ENCODE measurements at regions not wholly inside any gene's neighbourhood (a gene's known extent, or its start where the extent isn't known, plus 50 kb on each side); places are given as distances from the start of the nearest gene placed in this dataset.

DNA sequence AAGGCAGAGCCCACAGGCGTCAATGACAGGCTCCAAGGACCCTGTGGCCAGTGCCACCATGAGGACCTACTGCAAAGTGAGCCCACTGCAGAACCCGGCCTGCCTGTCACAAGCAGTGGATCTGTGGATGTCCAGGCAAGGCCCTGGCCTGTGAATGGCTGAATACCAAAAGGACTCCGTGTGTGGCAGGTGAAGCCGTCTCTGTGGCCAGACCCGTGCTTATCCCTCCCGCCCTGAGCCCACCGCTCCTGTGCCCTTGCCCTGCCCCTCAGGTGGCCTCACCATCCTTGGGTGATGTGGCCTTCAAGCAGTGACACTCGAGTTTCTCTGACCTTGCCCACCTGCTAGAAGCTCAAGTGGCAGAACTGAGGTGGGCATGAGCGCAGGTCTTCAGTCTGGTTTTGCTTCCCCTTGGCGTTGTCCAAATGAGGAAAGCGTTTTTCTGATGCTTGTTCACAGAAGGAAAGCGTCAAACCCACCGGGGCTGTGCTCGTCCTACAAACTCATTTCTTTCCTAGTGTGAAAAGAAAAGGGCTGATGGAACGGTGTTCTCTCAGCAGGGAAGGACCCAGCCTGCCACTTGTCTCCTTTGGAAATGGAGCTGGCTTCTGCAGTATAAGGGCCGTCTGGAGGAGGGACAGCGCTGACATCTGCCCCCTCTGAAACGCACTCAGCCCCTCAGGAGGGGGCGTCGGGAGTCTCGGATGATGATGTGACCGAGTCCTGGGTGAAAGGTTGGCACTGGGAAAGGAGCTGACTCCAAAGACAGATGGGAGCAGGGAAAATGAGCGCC is 377.7 kb upstream of the IRX4 start:
- TF ChIP-seq, protein P1, sequence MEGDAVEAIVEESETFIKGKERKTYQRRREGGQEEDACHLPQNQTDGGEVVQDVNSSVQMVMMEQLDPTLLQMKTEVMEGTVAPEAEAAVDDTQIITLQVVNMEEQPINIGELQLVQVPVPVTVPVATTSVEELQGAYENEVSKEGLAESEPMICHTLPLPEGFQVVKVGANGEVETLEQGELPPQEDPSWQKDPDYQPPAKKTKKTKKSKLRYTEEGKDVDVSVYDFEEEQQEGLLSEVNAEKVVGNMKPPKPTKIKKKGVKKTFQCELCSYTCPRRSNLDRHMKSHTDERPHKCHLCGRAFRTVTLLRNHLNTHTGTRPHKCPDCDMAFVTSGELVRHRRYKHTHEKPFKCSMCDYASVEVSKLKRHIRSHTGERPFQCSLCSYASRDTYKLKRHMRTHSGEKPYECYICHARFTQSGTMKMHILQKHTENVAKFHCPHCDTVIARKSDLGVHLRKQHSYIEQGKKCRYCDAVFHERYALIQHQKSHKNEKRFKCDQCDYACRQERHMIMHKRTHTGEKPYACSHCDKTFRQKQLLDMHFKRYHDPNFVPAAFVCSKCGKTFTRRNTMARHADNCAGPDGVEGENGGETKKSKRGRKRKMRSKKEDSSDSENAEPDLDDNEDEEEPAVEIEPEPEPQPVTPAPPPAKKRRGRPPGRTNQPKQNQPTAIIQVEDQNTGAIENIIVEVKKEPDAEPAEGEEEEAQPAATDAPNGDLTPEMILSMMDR (IDR thresholded peaks at IDR 0.05; ENCODE audit: borderline replicate concordance), result no peak
- H3K4me1 ChIP-seq, result no peaks in the 10 kb centered on the region
- DNase-seq, result no peak

GRCh38 chr5:2259494-2260107 is 376.9 kb upstream of the IRX4 start:
- H3K4me1 ChIP-seq, result no peaks in the 10 kb centered on the region
- H3K27ac ChIP-seq (replicated peaks), result no peak overlapping the region
- H3K27me3 ChIP-seq (ENCODE audit: low read depth), result peaks cover 59% of the 10 kb centered on the region
- DNase-seq, result no peak
- TF ChIP-seq, protein P1 (IDR thresholded peaks at IDR 0.05; ENCODE audit: borderline replicate concordance), result no peak
- intact Hi-C loops (cut with micrococcal nuclease), result no loop called here
- no peak overlapping the region for H3K4me3 ChIP-seq
- no peaks in the 10 kb centered on the region for H3K9me3 ChIP-seq (replicated peaks)
- H3K36me3 ChIP-seq, result no peaks in the 10 kb centered on the region

More for the DNA sequence above, 377.7 kb upstream of the IRX4 start:
- Histone ChIP-seq H3K4me3 (no peak overlapping the region), H3K36me3 (no peaks in the 10 kb centered on the region), H3K9me3 (replicated peaks) (no peaks in the 10 kb centered on the region), H3K27me3 (ENCODE audit: low read depth) (peaks cover 58% of the 10 kb centered on the region), H3K27ac (replicated peaks) (no peak overlapping the region)
- intact Hi-C loops (cut with micrococcal nuclease), result no loop called here

DNA sequence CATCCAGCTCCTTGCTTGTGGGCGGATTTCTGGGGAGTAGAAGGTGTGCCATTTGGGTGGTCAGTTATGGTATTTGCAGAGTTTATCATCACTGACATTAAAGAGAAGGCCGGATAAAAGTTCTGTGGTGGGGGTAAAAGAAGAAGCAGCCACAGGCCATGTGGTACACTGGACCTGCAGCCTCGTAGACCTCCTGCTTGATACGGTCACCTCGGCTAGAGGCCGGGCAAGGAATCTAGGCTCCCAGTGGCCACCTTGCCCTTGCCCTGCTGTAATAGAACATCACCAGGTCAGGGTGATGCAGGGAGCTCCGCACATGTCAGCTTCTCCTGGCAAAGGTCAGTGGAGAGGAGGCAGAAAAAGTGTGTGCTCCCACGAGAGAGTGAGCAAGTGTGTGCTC is 376.1 kb upstream of the IRX4 start:
- H3K36me3 ChIP-seq, result no peaks in the 10 kb centered on the region
- H3K9me3 ChIP-seq (replicated peaks), result no peaks in the 10 kb centered on the region
- no peak for DNase-seq
- no peak overlapping the region for H3K27ac ChIP-seq (replicated peaks)
- no peak overlapping the region for H3K4me3 ChIP-seq
- H3K4me1 ChIP-seq, result no peaks in the 10 kb centered on the region
- H3K27me3 ChIP-seq (ENCODE audit: low read depth), result peaks cover 56% of the 10 kb centered on the region
- intact Hi-C loops (cut with micrococcal nuclease), result no loop called here
- TF ChIP-seq, protein P1 (IDR thresholded peaks at IDR 0.05; ENCODE audit: borderline replicate concordance), result no peak

- Histone ChIP-seq H3K9me3 (replicated peaks) (no peaks in the 10 kb centered on the region), H3K27ac (replicated peaks) (no peak overlapping the region), H3K27me3 (ENCODE audit: low read depth) (peaks cover 52% of the 10 kb centered on the region), H3K4me1 (no peaks in the 10 kb centered on the region), H3K36me3 (no peaks in the 10 kb centered on the region), H3K4me3 (no peak overlapping the region)
- intact Hi-C loops (cut with micrococcal nuclease), result no loop called here
- DNase-seq, result no peak
- TF ChIP-seq, protein P1 (IDR thresholded peaks at IDR 0.05; ENCODE audit: borderline replicate concordance), result no peak
Observed at GRCh38 chr5:2257326-2258244, 374.9 kb upstream of the IRX4 start.

DNA sequence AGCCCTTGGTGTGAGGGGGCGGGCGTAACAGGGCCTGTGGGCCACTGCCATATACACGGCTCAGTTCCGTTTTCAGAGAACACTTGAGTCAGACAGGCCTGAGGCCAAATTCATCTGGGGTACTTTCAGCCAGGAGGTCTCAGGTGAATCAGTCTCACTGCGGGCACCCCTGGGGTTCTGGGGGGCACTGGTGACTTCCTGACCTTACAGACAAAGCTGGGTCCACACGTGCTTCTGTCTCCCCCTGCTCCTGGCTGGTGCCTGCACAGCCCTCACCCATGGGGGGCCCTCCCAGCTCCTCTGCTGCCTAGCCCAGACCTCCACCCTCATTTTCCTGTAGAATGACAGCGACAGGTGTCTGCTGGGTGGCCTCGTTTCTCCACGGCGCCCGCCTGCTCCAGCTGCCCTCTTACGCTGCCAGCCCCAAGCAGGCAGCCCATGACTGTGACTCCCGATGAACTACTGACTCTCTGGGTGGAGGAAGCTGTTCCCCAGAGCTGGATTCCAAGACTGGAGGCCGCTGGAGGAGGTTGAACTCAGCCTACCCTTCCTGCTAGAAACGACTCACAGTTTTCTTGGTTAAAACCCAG is 374.1 kb upstream of the IRX4 start:
- peaks cover 52% of the 10 kb centered on the region for H3K27me3 ChIP-seq (ENCODE audit: low read depth)
- H3K36me3 ChIP-seq, result no peaks in the 10 kb centered on the region
- H3K27ac ChIP-seq (replicated peaks), result no peak overlapping the region
- TF ChIP-seq, protein P1 (IDR thresholded peaks at IDR 0.05; ENCODE audit: borderline replicate concordance), result no peak
- intact Hi-C loops (cut with micrococcal nuclease), result no loop called here
- H3K4me1 ChIP-seq, result no peaks in the 10 kb centered on the region
- no peaks in the 10 kb centered on the region for H3K9me3 ChIP-seq (replicated peaks)
- no peak overlapping the region for H3K4me3 ChIP-seq
- no peak for DNase-seq

All from left ventricle myocardium inferior (tissue), 1 donor.